ENCODE measurements at regions not wholly inside any gene's neighbourhood (a gene's known extent, or its start where the extent isn't known, plus 50 kb on each side); places are given as distances from the start of the nearest gene placed in this dataset.

- H3K27ac ChIP-seq, result no peak overlapping the region
- intact Hi-C loops (cut with DNase I), result no loop called here
- no peak for TF ChIP-seq CTCF (IDR thresholded peaks at IDR 0.05)
- no peaks in the 10 kb centered on the region for H3K27me3 ChIP-seq (ENCODE audit: low read depth)
- H3K9me3 ChIP-seq, result no peaks in the 10 kb centered on the region
- ATAC-seq (no peak), DNase-seq (no peak)
- no peaks in the 10 kb centered on the region for H3K36me3 ChIP-seq
- no peaks in the 10 kb centered on the region for H3K4me1 ChIP-seq
- no peak overlapping the region for H3K4me3 ChIP-seq
Observed at GRCh38 chr9:78463750-78464149, 166.8 kb downstream of the PSAT1 start.

- TF ChIP-seq CTCF (IDR thresholded peaks at IDR 0.05), result no peak
- Histone ChIP-seq H3K27me3 (ENCODE audit: low read depth) (no peaks in the 10 kb centered on the region), H3K9me3 (no peaks in the 10 kb centered on the region), H3K27ac (no peak overlapping the region), H3K4me1 (no peaks in the 10 kb centered on the region), H3K36me3 (no peaks in the 10 kb centered on the region), H3K4me3 (no peak overlapping the region)
- intact Hi-C loops (cut with DNase I), result no loop called here
- no peak for DNase-seq
- no peak for ATAC-seq
Observed at GRCh38 chr9:78468231-78468630, 171.3 kb downstream of the PSAT1 start.

- intact Hi-C loops (cut with DNase I), result no loop called here
Observed at GRCh38 chr9:78468974-78469576, 172.2 kb downstream of the PSAT1 start.

GRCh38 chr9:78470216-78470615 is 173.3 kb downstream of the PSAT1 start:
- no peak for DNase-seq
- Histone ChIP-seq H3K4me3 (no peak overlapping the region), H3K36me3 (no peaks in the 10 kb centered on the region), H3K27ac (no peak overlapping the region), H3K9me3 (no peaks in the 10 kb centered on the region), H3K27me3 (ENCODE audit: low read depth) (no peaks in the 10 kb centered on the region), H3K4me1 (no peaks in the 10 kb centered on the region)
- intact Hi-C loops (cut with DNase I), result no loop called here
- TF ChIP-seq CTCF (IDR thresholded peaks at IDR 0.05), result no peak
- ATAC-seq, result no peak

More at GRCh38 chr9:78468974-78469576, 172.2 kb downstream of the PSAT1 start:
- no peaks in the 10 kb centered on the region for H3K4me1 ChIP-seq
- DNase-seq (no peak), ATAC-seq (no peak)
- no peaks in the 10 kb centered on the region for H3K36me3 ChIP-seq
- no peak overlapping the region for H3K27ac ChIP-seq
- no peaks in the 10 kb centered on the region for H3K9me3 ChIP-seq
- no peak for TF ChIP-seq CTCF (IDR thresholded peaks at IDR 0.05)
- H3K27me3 ChIP-seq (ENCODE audit: low read depth), result no peaks in the 10 kb centered on the region
- no peak overlapping the region for H3K4me3 ChIP-seq

- intact Hi-C loops (cut with DNase I), result no loop called here
- Histone ChIP-seq H3K27me3 (ENCODE audit: low read depth) (no peaks in the 10 kb centered on the region), H3K9me3 (no peaks in the 10 kb centered on the region), H3K27ac (no peak overlapping the region), H3K36me3 (no peaks in the 10 kb centered on the region), H3K4me3 (no peak overlapping the region), H3K4me1 (no peaks in the 10 kb centered on the region)
- no peak for TF ChIP-seq CTCF (IDR thresholded peaks at IDR 0.05)
- ATAC-seq, result no peak
- no peak for DNase-seq
Observed at GRCh38 chr9:78470741-78471140, 173.8 kb downstream of the PSAT1 start.

Data from lower lobe of right lung (tissue), 2 donors.